Endothelial cell of umbilical vein (primary cell): ENCODE measurements at regions not wholly inside any gene's neighbourhood (a gene's known extent, or its start where the extent isn't known, plus 50 kb on each side); places are given as distances from the start of the nearest gene placed in this dataset.

Experiments
- EZH2 ChIP-seq: IDR thresholded peaks from 2 replicates; pipeline ENCODE4 v1.6.1; 2012; ENCODE audit warnings: borderline replicate concordance, low read depth, mild to moderate bottlenecking, moderate library complexity, low read length, inconsistent platforms; ENCODE audit not compliant: severe bottlenecking
- FOS ChIP-seq: IDR thresholded peaks from 2 replicates; pipeline ENCODE4 v1.6.1; 2011; ENCODE audit warnings: mild to moderate bottlenecking, low read length, moderate library complexity, borderline replicate concordance; ENCODE audit not compliant: insufficient read depth
- GATA2 ChIP-seq: IDR thresholded peaks from 2 replicates; pipeline ENCODE4 v1.7.0; 2011; ENCODE audit warnings: low read depth, mild to moderate bottlenecking, moderate library complexity, mixed read lengths, low read length; ENCODE audit not compliant: insufficient read length, insufficient read depth
- MYC ChIP-seq: IDR thresholded peaks from one replicate; pipeline ENCODE4 v1.6.1; 2011; ENCODE audit warnings: mild to moderate bottlenecking, low read depth, low read length
- POLR2A ChIP-seq: IDR thresholded peaks from 2 replicates; pipeline ENCODE4 v1.6.1; 2012; ENCODE audit warnings: low read depth, mild to moderate bottlenecking, control low read depth, low read length
- POLR2AphosphoS5 ChIP-seq: IDR thresholded peaks from 2 replicates; pipeline ENCODE4 v1.6.1; 2012; ENCODE audit warnings: low read depth, mild to moderate bottlenecking, control low read depth, low read length, moderate library complexity; ENCODE audit not compliant: insufficient read depth
- TF ChIP-seq, protein P1 (sequence below), 2 donors: IDR thresholded peaks; 1 replicate in 1 of 2; 2 replicates in 1 of 2; pipeline ENCODE4 v1.5.1; 2011; ENCODE audit warnings: low read length in 2 of 2, mild to moderate bottlenecking in 2 of 2, moderate library complexity in 2 of 2, control low read depth in 1 of 2, inconsistent platforms in 1 of 2, low read depth in 1 of 2; ENCODE audit not compliant: insufficient read depth in 1 of 2; ENCODE audit errors: extremely low read depth in 1 of 2
- TF ChIP-seq, protein P2 (sequence below): IDR thresholded peaks from 2 replicates; pipeline ENCODE4 v1.6.1; 2011; ENCODE audit not compliant: insufficient read depth, insufficient read length

DNA sequence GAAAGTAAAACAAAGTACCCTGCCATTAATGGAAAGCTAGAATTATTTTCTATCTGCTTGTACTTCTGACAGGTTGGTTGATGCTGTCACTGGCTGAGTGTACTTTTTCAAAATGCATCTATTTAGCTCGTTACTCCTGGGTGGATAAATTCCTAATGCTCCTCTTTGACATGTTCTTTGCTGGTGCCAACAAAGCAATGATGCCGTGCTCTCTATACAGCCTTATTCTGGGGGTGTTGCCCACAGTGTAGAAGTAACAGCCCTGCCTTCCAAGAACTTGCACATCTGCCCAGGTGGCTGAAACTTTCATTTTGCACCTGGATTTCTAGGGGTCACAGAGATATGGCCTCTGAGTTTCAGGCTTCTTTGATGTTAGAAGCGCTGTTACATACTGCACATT is 132.4 kb downstream of the SLC4A3 start:
- TF ChIP-seq, protein P1, sequence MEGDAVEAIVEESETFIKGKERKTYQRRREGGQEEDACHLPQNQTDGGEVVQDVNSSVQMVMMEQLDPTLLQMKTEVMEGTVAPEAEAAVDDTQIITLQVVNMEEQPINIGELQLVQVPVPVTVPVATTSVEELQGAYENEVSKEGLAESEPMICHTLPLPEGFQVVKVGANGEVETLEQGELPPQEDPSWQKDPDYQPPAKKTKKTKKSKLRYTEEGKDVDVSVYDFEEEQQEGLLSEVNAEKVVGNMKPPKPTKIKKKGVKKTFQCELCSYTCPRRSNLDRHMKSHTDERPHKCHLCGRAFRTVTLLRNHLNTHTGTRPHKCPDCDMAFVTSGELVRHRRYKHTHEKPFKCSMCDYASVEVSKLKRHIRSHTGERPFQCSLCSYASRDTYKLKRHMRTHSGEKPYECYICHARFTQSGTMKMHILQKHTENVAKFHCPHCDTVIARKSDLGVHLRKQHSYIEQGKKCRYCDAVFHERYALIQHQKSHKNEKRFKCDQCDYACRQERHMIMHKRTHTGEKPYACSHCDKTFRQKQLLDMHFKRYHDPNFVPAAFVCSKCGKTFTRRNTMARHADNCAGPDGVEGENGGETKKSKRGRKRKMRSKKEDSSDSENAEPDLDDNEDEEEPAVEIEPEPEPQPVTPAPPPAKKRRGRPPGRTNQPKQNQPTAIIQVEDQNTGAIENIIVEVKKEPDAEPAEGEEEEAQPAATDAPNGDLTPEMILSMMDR (IDR thresholded peaks at IDR 0.05; ENCODE audit: extremely low read depth in 1 of 2, insufficient read depth in 1 of 2, low read depth in 1 of 2, low read length in 2 of 2) = no peak
- TF ChIP-seq POLR2A (no peak), POLR2AphosphoS5 (no peak), EZH2 (no peak), MYC (no peak), FOS (no peak), GATA2 (no peak)
- TF ChIP-seq, protein P2, sequence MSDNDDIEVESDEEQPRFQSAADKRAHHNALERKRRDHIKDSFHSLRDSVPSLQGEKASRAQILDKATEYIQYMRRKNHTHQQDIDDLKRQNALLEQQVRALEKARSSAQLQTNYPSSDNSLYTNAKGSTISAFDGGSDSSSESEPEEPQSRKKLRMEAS = no peak
